GM13976 (cell line): ENCODE measurements at regions not wholly inside any gene's neighbourhood (a gene's known extent, or its start where the extent isn't known, plus 50 kb on each side); places are given as distances from the start of the nearest gene placed in this dataset.
A peak's percentile ranks its signal among the peaks of the same experiment; 100 is the strongest.

ENCODE experiments used
- DNase-seq: peaks from one replicate; pipeline ENCODE4 v3.0.0; 2012; ENCODE audit warnings: low spot score
- in situ Hi-C: fragments of 300-500 bp; cut with MboI; formaldehyde crosslinking; loops from one replicate; pipeline ENCODE4 v1.12.0; 2022; ENCODE audit warnings: low sequenced_read_pairs, mixed read lengths, inconsistent platforms; ENCODE audit not compliant: unreplicated experiment
- TF ChIP-seq, protein P1 (sequence below): IDR thresholded peaks from 2 replicates; pipeline ENCODE4 v1.5.1; 2012; ENCODE audit warnings: borderline replicate concordance, mild to moderate bottlenecking; ENCODE audit not compliant: insufficient read depth; ENCODE audit errors: extremely low read depth, missing control alignments, control extremely low read depth

DNA sequence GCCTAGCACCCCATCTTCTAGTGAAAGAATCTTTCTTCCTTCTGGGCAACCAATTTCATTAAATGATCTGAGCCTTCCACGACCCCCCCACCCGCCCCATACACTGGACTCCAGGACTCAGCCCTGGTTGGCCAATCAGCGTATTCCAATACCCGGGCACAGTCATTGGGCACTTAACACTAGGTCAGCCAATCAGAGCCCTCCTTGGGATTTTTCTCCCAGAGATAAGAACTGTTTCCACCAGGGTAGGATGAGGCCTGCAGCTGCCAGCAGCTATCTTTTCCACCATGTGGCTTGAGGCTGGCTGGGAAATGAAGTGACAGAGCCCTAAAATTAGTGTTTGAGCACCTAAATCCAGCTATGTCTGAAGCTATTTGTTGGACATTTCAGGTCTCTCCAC is 418.8 kb downstream of the BCOR start:
- DNase-seq = no peak
- TF ChIP-seq, protein P1, sequence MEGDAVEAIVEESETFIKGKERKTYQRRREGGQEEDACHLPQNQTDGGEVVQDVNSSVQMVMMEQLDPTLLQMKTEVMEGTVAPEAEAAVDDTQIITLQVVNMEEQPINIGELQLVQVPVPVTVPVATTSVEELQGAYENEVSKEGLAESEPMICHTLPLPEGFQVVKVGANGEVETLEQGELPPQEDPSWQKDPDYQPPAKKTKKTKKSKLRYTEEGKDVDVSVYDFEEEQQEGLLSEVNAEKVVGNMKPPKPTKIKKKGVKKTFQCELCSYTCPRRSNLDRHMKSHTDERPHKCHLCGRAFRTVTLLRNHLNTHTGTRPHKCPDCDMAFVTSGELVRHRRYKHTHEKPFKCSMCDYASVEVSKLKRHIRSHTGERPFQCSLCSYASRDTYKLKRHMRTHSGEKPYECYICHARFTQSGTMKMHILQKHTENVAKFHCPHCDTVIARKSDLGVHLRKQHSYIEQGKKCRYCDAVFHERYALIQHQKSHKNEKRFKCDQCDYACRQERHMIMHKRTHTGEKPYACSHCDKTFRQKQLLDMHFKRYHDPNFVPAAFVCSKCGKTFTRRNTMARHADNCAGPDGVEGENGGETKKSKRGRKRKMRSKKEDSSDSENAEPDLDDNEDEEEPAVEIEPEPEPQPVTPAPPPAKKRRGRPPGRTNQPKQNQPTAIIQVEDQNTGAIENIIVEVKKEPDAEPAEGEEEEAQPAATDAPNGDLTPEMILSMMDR = no peak
- in situ Hi-C loops = no loop called here

DNA sequence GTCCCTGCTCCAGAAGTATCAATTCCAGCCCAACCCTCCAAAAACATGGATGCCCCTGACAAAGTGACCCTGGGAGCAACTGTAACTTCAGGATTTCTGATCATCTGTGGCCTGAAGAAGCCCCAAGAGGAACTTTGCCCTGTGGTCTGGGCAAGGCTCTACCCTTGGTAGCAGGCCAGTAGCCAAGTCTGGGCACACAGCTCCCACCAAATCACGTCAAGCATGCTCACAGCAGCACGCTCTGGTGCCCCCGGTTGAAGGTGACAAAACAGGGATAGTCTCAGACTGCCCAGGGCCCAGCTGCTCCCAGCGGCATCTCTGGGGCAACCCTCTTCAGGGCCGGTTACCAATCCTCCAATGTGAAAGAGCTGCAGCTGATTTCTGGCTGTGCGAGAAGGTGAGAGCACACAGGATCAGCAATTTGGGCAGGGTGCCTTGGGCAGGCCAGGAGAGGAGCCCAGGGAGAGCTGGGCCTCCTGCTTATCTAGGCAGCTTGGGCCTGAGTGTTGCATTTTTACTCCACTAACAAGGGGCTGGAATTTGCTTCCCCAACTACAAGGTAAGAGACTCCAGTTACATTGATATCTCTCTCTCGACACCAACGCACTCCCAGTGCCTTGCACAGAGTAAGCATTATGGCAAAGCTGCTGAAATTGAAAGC is 418.1 kb downstream of the BCOR start:
- DNase-seq = no peak
- TF ChIP-seq, protein P1 = no peak
- in situ Hi-C loops = no loop called here

DNA sequence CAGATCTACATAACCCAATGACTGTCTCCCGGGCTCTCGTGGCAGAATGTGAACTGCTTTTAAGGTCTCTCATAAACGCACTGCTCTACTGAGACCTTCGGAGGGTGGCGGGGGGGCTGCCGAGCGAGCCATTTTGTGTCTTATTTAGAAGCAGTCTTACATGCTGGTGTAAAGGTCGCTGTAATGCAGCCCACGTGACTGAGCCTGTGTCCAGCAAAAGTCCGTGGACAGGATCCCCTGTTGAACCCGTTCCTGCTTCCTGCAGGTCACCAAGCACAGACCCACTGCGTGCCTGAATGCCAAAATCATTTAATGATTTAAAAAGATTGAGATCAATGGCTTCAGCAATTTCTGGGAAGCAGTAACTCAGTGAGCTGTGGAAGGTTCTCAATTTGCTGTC is 415.9 kb downstream of the BCOR start:
- DNase-seq = no peak
- TF ChIP-seq, protein P1 = no peak

DNA sequence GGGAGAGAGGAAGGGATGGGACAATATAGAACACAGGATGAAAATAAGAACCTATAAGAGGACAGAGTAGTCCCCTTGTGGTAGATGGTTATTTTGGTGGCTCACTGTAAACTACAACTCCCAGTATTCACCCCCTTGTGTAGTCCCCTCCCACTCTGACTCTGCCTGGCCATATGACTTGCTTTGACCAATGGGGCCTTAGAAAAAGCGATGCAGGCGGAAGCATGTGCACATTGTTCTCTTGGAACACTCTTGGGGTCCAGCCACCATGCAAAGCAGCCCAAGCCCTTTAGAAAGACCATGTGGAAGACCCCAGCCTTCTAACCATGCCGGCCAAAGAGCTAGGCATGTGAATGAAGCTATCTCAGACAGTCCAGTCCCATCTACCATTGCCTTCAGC is 415.0 kb downstream of the BCOR start:
- in situ Hi-C loops = no loop called here
- DNase-seq = no peak
- TF ChIP-seq, protein P1 = no peak

More for the DNA sequence above, 415.9 kb downstream of the BCOR start:
- in situ Hi-C loops = no loop called here

DNA sequence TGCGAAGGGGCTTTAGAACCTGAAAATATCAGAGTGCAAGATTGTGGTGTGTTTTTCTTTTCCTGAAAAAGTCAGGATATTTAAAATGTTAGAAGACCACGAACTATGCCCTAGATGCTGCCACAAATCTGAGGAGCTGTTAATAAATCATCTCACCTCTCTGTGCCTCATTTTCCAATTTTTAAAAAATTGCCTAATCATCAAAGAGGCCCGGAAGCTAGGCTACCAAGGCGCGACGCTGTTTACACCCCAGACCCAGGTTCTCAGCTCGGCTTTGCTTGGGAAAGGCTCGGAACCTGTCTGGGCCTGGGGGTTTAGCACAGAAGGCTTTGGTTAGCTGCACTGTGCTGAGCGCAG is 409.6 kb downstream of the BCOR start:
- no peak for DNase-seq
- TF ChIP-seq, protein P1 = no peak
- in situ Hi-C loops = no loop called here

DNA sequence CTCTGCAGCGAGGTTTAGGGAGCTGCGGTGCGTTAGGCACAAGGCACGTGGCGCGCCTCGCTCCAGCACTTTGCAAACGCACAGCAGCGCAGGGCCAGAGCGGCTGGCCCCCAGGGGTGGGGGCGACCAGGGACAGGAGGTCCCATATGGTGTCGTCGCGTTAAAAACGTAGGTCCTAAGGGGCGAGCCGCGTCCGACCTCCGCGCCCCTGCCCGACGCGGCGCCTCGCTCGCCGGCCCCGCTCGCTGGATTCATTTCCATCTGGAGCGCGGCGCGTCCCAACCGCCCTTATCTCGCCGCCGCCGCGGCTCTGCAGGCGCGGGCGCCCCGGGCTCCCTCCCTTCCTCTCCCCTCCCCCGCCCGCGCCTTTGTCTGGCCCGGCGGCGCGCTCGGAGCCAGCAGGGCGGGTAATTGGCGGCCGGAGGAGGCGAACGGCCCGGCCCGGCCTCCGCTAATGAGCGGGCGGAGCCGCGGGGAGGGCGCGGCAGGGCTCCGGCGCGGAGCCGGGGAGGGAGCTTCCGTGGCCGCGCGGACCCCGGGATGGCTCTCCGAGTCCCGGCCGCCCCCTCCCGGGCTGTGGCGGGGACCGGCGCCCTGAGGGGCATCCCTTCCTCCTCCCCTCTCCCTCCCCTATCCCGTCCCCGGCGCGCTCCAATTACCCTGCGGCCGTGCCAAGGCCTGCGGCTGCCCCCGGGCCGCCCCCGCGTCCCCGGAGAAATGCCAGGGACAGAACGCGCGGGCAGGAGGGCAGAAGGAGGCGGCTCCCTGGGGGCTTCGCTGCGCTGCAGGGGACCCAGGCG is 409.0 kb downstream of the BCOR start:
- TF ChIP-seq, protein P1 = no peak
- in situ Hi-C loops = no loop called here
- DNase-seq = peak; percentile 41
